Ovary (tissue), 7 donors: ENCODE measurements at regions not wholly inside any gene's neighbourhood (a gene's known extent, or its start where the extent isn't known, plus 50 kb on each side); places are given as distances from the start of the nearest gene placed in this dataset.

Source experiments
- DNase-seq, 5 donors: peaks; one replicate each; pipeline ENCODE4 v3.0.0-alpha.2; 2019 to 2020
- H3K27ac ChIP-seq, 2 donors: fragments of 200-600 bp; one replicate each; pipeline versions ENCODE4 v1.5.1 to v1.8.0; 2019 to 2022
- H3K27me3 ChIP-seq: fragments of 200-600 bp; one replicate; pipeline ENCODE4 v1.8.0; 2022
- H3K36me3 ChIP-seq: fragments of 200-600 bp; sonication (generic); one replicate; pipeline ENCODE4 v1.5.1; 2019
- H3K4me1 ChIP-seq: one replicate; pipeline ENCODE4 v1.8.1; 2013; ENCODE audit warnings: mild to moderate bottlenecking, moderate library complexity; ENCODE audit not compliant: insufficient read depth
- H3K4me3 ChIP-seq: fragments of 200-600 bp; sonication (generic); one replicate; pipeline ENCODE4 v1.5.1; 2017
- H3K9me3 ChIP-seq, 2 donors: fragments of 200-600 bp in 1 of 2; sonication (generic) in 1 of 2; one replicate each; pipeline versions ENCODE4 v1.5.1 to v1.8.1; 2013 to 2019; ENCODE audit warnings: mild to moderate bottlenecking in 1 of 2, moderate library complexity in 1 of 2
- CTCF ChIP-seq, 3 donors: fragments of 450-650 bp in 2 of 3; fragments of 200-600 bp in 1 of 3; IDR thresholded peaks; one replicate each; pipeline versions ENCODE4 v1.5.1 to v1.8.0; 2016 to 2022; ENCODE audit warnings: antibody characterized with exemption in 3 of 3, mild to moderate bottlenecking in 1 of 3
- EP300 ChIP-seq: sonication (generic); formaldehyde crosslinking; IDR thresholded peaks from one replicate; pipeline ENCODE4 v1.6.1; 2017; ENCODE audit warnings: antibody characterized with exemption
- POLR2A ChIP-seq: fragments of 450-650 bp; IDR thresholded peaks from one replicate; pipeline ENCODE4 v1.6.1; 2017; ENCODE audit warnings: antibody characterized with exemption, mild to moderate bottlenecking, moderate library complexity
- WGBS, 3 donors: extraction: QIAGEN DNeasy Blood & Tissue Kit in 1 of 3; methylation state at CpG; one replicate each; pipeline versions ENCODE4 v1.1.5 to v1.1.7; 2013 to 2017; 5-methylcytosine and 5-hydroxymethylcytosine counted together
- intact Hi-C, 4 donors: fragments of 100-400 bp; cut with DNase I; formaldehyde crosslinking; loops; one replicate each; pipeline versions ENCODE4 v1.11.0 to v1.15.1; 2022 to 2023
- donor health status: DM: no; HTN: no; CAD: no; lungs with moderate emphysema.
- donor health status: DM: no; HTN: no; CAD: no.
- donor health status: Bipolar disorder and iron deficiency.
- donor health status: DM: no; HTN: no; CAD: no.
- donor health status: DM: yes; HTN: yes; CAD: no.

GRCh38 chr4:135385830-135386581 is 1184.4 kb upstream of the PABPC4L start:
- no peak for DNase-seq
- Histone ChIP-seq H3K27ac (no peak overlapping the region), H3K4me1 (no peaks in the 10 kb centered on the region), H3K4me3 (no peak overlapping the region), H3K27me3 (no peaks in the 10 kb centered on the region), H3K9me3 (no peaks in the 10 kb centered on the region), H3K36me3 (no peaks in the 10 kb centered on the region)
- 87 to 90% (median 89%) methylated on average over 10 of the region's 10 CpGs for WGBS, 3 donors
- intact Hi-C loops = no loop called here
- TF ChIP-seq CTCF (IDR thresholded peaks at IDR 0.05) (no peak), POLR2A (no peak), EP300 (no peak)

- WGBS, 3 donors = 51 to 59% (median 56%) methylated on average over 1 of the region's 1 CpG
- intact Hi-C loops = no loop called here
- Histone ChIP-seq H3K4me3 (no peak overlapping the region), H3K27ac (no peak overlapping the region), H3K36me3 (no peaks in the 10 kb centered on the region), H3K9me3 (no peaks in the 10 kb centered on the region), H3K27me3 (no peaks in the 10 kb centered on the region), H3K4me1 (no peaks in the 10 kb centered on the region)
- DNase-seq = no peak
- TF ChIP-seq CTCF (IDR thresholded peaks at IDR 0.05) = no peak
- TF ChIP-seq EP300 = no peak
- TF ChIP-seq POLR2A = no peak
These were observed 1182.0 kb upstream of the PABPC4L start for GRCh38 chr4:135383356-135384288.

GRCh38 chr4:135382280-135382959 is 1180.8 kb upstream of the PABPC4L start:
- Histone ChIP-seq H3K4me3 (no peak overlapping the region), H3K27me3 (no peaks in the 10 kb centered on the region), H3K36me3 (no peaks in the 10 kb centered on the region), H3K27ac (no peak overlapping the region), H3K9me3 (no peaks in the 10 kb centered on the region), H3K4me1 (no peaks in the 10 kb centered on the region)
- DNase-seq = no peak
- intact Hi-C loops = no loop called here
- 62 to 72% (median 62%) methylated on average over 7 of the region's 7 CpGs for WGBS, 3 donors
- TF ChIP-seq EP300 = no peak
- no peak for TF ChIP-seq POLR2A
- no peak for TF ChIP-seq CTCF (IDR thresholded peaks at IDR 0.05)

- Histone ChIP-seq H3K27me3 (no peaks in the 10 kb centered on the region), H3K27ac (no peak overlapping the region), H3K4me3 (no peak overlapping the region), H3K36me3 (no peaks in the 10 kb centered on the region), H3K9me3 (no peaks in the 10 kb centered on the region), H3K4me1 (no peaks in the 10 kb centered on the region)
- WGBS, 3 donors = 92 to 96% (median 93%) methylated on average over 13 of the region's 13 CpGs
- DNase-seq = no peak
- intact Hi-C loops = no loop called here
- TF ChIP-seq POLR2A = no peak
- TF ChIP-seq CTCF (IDR thresholded peaks at IDR 0.05) = no peak
- TF ChIP-seq EP300 = no peak
These were observed 1170.5 kb upstream of the PABPC4L start for GRCh38 chr4:135372131-135372530.
